Panc1 (cell line): ENCODE measurements at regions not wholly inside any gene's neighbourhood (a gene's known extent, or its start where the extent isn't known, plus 50 kb on each side); places are given as distances from the start of the nearest gene placed in this dataset.

Experiments used
- ATAC-seq: fragments of 200-7000 bp; cut with Tn5 transposase; 2 replicates; pipeline ENCODE4 v1.9.1; 2020; ENCODE audit warnings: mild to moderate bottlenecking, moderate library complexity
- BruUV-seq: library from RNA; stranded (reverse); fragments of 400-500 nt; replicated peaks from 2 replicates; lab custom pipeline; 2021; lab: Mats Ljungman, UMichigan
- CTCF ChIA-PET: fragments of 300-600 bp; sonication (Branson Sonifier 250); formaldehyde crosslinking; loops from one replicate; lab custom pipeline; 2022; ENCODE audit warnings: antibody characterized with exemption; lab: Charles Lee
- POLR2A ChIA-PET: fragments of 300-600 bp; sonication (Branson Sonifier 250); formaldehyde crosslinking; loops from one replicate; lab custom pipeline; 2022; ENCODE audit warnings: antibody characterized with exemption; lab: Charles Lee
- DNase-seq: peaks from one replicate; pipeline ENCODE4 v3.0.0-alpha.2; 2010; ENCODE audit warnings: low read depth, low spot score
- H3K27ac ChIP-seq: 2 replicates; pipeline ENCODE4 v1.5.1; 2011; ENCODE audit warnings: mild to moderate bottlenecking, low read length, inconsistent platforms
- H3K27me3 ChIP-seq: fragments of 200-500 bp; sonication (Bioruptor generic); 2 replicates; pipeline ENCODE4 v1.6.0; 2014; ENCODE audit warnings: low read length, inconsistent platforms; ENCODE audit not compliant: control insufficient read depth, insufficient read depth
- H3K36me3 ChIP-seq: fragments of 200-500 bp; sonication (Bioruptor generic); 2 replicates; pipeline ENCODE4 v1.5.1; 2014; ENCODE audit warnings: inconsistent platforms, mild to moderate bottlenecking, low read length, moderate library complexity; ENCODE audit not compliant: control insufficient read depth, insufficient read depth
- H3K4me1 ChIP-seq: 2 replicates; pipeline ENCODE4 v1.5.1; 2011; ENCODE audit warnings: inconsistent platforms, mild to moderate bottlenecking, low read length, moderate library complexity; ENCODE audit not compliant: control insufficient read depth, insufficient read depth
- H3K4me3 ChIP-seq, 2 experiments: 2 replicates each; pipeline ENCODE4 v1.5.1; 2011 to 2012; ENCODE audit warnings: low read depth in 2 of 2, low read length in 2 of 2, mild to moderate bottlenecking in 2 of 2, inconsistent platforms in 1 of 2, moderate library complexity in 1 of 2
- H3K9me3 ChIP-seq: fragments of 200-500 bp; sonication (Bioruptor generic); 2 replicates; pipeline ENCODE4 v1.5.1; 2014; ENCODE audit warnings: low read depth, mild to moderate bottlenecking, inconsistent platforms, low read length, moderate library complexity; ENCODE audit not compliant: control insufficient read depth, insufficient read depth
- CTCF ChIP-seq: fragments of 450-650 bp; IDR thresholded peaks from 2 replicates; pipeline ENCODE4 v1.5.1; 2017; ENCODE audit warnings: mild to moderate bottlenecking
- POLR2AphosphoS5 ChIP-seq: IDR thresholded peaks from 2 replicates; pipeline ENCODE4 v1.6.1; 2012; ENCODE audit warnings: mild to moderate bottlenecking, low read depth, low read length, moderate library complexity
- REST ChIP-seq, 2 experiments: IDR thresholded peaks; 2 replicates each; pipeline ENCODE4 v1.6.1; 2011 to 2012; ENCODE audit warnings: low read depth in 2 of 2, control low read depth in 1 of 2, low read length in 1 of 2, mild to moderate bottlenecking in 1 of 2, moderate library complexity in 1 of 2; ENCODE audit not compliant: insufficient read depth in 1 of 2
- SIN3A ChIP-seq: IDR thresholded peaks from 2 replicates; pipeline ENCODE4 v1.6.1; 2012; ENCODE audit warnings: low read depth, mild to moderate bottlenecking, low read length, moderate library complexity, borderline replicate concordance; ENCODE audit not compliant: insufficient read depth
- TCF7L2 ChIP-seq: IDR thresholded peaks from 2 replicates; pipeline ENCODE4 v1.6.1; 2011; ENCODE audit warnings: mild to moderate bottlenecking, low read depth, low read length, inconsistent platforms
- in situ Hi-C: cut with HindIII; loops from 2 replicates; pipeline ENCODE4 v1.10.0; 2016; ENCODE audit warnings: low sequenced_read_pairs, low pct_unique_long_range_greater_than_20kb
- intact Hi-C: fragments of 100-400 bp; cut with micrococcal nuclease; formaldehyde crosslinking; loops from one replicate; pipeline ENCODE4 v1.10.0; 2022; ENCODE audit not compliant: unreplicated experiment

GRCh38 chr6:1044040-1044836 lies 267.7 kb upstream of the FOXQ1 start:
- no peak overlapping the region for H3K27ac ChIP-seq
- no peak for DNase-seq
- ATAC-seq = no peak
- no TSS peak for BruUV-seq
- no peaks in the 10 kb centered on the region for H3K36me3 ChIP-seq
- ChIA-PET POLR2A (no interaction called here), CTCF (no interaction called here)
- in situ Hi-C loops = no loop called here
- intact Hi-C loops = no loop called here
- no peaks in the 10 kb centered on the region; the same call in 1 of the 2 replicates for H3K4me1 ChIP-seq
- no peak overlapping the region for H3K4me3 ChIP-seq
- no peak for TF ChIP-seq REST (IDR thresholded peaks at IDR 0.05; ENCODE audit: insufficient read depth in 1 of 2, low read depth in 2 of 2, low read length in 1 of 2)
- no peak for TF ChIP-seq TCF7L2
- TF ChIP-seq SIN3A = no peak
- no peak for TF ChIP-seq POLR2AphosphoS5
- TF ChIP-seq CTCF = no peak
- H3K9me3 ChIP-seq = no peaks in the 10 kb centered on the region
- H3K27me3 ChIP-seq = peaks cover 4% of the 10 kb centered on the region

GRCh38 chr6:1043458-1043836 lies 268.5 kb upstream of the FOXQ1 start:
- Histone ChIP-seq H3K36me3 (no peaks in the 10 kb centered on the region), H3K27ac (no peak overlapping the region), H3K4me3 (no peak overlapping the region), H3K9me3 (no peaks in the 10 kb centered on the region), H3K4me1 (no peaks in the 10 kb centered on the region; the same call in 1 of the 2 replicates), H3K27me3 (peaks cover 4% of the 10 kb centered on the region)
- CTCF ChIA-PET = no interaction called here
- BruUV-seq = no TSS peak
- intact Hi-C loops (no loop called here), in situ Hi-C loops (no loop called here)
- POLR2A ChIA-PET = no interaction called here
- DNase-seq (no peak), ATAC-seq (no peak)
- TF ChIP-seq REST (IDR thresholded peaks at IDR 0.05; ENCODE audit: insufficient read depth in 1 of 2, low read depth in 2 of 2, low read length in 1 of 2) (no peak), SIN3A (no peak), CTCF (no peak)
